HUDEP-2 (cell line): ENCODE measurements at regions not wholly inside any gene's neighbourhood (a gene's known extent, or its start where the extent isn't known, plus 50 kb on each side); places are given as distances from the start of the nearest gene placed in this dataset.
"Not testable (repeated sequence)": the region's sequence is repeated elsewhere in the genome, so short reads cannot be mapped to it uniquely, and the experiment has no call there.

ENCODE experiments used
- DNase-seq, 76 experiments: peaks; one replicate each; lab custom pipeline; 2025; ENCODE audit not compliant: unreplicated experiment in 76 of 76; lab: John Stamatoyannopoulos, UW

GRCh38 chr13:68540244-68540643, 1310.1 kb upstream of the PCDH9 start:
- DNase-seq = no peak

DNA sequence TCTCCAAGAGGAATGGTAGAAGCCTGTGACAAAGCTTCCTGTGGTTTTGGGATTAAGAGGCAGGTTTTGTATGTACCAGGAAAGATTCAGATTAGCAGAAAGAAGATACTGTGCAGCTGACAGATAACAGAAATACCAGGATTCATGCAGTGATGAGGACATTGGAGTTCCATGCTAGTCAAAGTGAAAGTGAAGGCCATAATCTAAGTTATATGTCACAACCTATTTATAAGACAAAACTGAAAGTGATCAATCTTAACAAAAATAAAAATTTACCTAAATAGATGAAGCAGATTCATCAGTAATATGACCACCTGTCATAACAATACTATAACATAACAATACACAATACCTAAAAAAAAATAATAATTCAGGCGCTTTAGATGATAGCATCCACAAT, 1305.2 kb upstream of the PCDH9 start:
- no peak for DNase-seq

GRCh38 chr13:68527167-68527566, 1297.0 kb upstream of the PCDH9 start:
- DNase-seq = not testable (repeated sequence)

DNA sequence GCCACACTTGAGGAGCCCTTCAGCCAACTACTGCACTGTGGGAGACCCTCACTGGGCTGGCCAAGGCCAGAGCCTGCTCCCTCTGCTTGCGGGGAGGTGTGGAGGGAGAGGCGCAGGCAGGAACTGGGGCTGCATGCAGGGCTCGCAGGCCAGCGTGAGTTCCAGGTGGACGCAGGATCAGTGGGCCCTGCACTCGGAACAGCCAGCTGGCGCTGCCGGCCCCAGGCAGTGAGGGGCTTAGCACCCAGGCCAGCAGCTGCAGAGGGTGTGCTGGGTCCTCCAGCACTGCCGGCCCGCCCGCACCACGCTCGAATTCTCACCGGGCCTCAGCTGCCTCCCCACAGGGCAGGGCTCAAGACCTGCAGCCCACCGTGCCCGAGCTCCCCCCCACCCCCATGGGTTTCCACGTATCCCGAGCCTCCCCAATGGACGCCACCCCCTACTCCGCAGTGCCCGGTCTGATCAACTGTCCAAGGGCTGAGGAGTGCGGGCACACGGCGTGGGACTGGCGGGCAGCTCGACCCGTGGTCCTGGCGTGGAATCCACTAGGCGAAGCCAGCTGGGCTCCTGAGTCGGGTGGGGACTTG, 1293.8 kb upstream of the PCDH9 start:
- DNase-seq = no peak

GRCh38 chr13:68522184-68522583, 1292.0 kb upstream of the PCDH9 start:
- no peak for DNase-seq

- DNase-seq = no peak
Measured at GRCh38 chr13:68509734-68510621, 1279.8 kb upstream of the PCDH9 start.

DNA sequence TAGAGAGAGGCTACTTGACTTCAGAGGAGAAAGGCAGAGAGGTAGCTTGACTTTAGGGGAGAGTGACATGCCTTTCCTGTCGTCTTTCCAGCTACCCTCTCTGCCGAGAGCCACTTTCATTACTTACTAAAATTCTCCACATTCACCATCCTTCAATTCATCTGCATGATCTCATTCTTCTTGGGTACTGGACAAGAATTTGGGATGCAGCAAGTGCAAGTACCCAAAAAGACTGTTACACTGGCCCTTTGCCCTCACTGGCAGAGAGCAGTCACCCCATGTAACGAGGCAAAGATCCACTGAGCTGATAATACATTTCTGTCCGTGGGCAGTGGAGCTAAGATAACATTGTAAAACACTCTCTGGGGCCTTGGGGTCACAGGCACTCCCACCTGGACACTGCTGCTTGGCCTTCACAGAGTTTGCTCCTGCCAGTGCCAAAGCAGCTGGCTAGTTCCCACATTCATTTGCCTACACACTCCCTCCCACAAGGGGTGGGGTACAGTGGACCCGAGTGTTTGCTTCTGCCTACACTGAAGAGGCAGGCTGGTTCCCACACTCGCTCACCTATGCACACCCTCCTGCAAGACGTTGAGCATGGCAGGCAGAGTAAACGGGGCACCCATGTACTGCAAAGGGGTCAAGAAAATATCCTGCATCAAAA, 1276.9 kb upstream of the PCDH9 start:
- DNase-seq = no peak

DNA sequence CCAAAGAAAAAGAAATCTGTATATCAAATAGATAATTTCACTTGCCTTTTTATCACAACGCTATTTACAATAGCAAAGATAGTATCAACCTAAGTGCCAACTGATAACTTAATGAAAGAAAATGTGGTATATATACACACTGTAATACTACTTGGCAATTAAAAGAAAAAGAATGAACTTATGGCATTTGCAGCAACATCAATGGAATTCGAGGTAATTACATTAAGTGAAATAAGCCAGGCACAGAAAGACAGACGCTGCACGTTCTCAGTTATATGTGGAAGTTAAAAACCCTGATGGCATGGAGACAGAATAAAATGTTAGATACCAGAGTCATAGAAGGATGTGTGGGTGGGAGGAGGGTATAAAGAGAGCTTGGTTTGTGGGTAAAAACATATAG, 1260.5 kb upstream of the PCDH9 start:
- no peak for DNase-seq

DNA sequence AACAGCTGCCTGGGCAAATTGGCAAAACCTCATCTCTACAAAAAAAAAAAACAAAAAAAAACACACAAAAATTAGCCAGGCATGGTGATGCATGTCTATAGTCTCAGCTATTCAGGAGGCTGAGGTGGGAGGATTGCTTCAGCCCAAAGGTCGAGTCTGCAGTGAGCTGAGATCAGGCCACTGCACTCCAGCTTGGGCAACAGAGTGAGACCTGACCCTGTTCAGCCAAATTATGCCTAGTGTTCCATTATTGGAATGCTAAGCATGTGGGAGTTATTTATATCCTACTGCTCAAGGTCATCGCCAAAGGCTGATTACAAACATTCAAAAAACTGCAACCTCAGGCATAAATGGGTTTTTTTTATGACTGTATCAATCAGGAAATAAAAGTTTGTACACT, 1251.0 kb upstream of the PCDH9 start:
- no peak for DNase-seq

GRCh38 chr13:68473834-68474326, 1243.7 kb upstream of the PCDH9 start:
- no peak for DNase-seq

GRCh38 chr13:68467160-68467559, 1237.0 kb upstream of the PCDH9 start:
- DNase-seq = no peak

DNA sequence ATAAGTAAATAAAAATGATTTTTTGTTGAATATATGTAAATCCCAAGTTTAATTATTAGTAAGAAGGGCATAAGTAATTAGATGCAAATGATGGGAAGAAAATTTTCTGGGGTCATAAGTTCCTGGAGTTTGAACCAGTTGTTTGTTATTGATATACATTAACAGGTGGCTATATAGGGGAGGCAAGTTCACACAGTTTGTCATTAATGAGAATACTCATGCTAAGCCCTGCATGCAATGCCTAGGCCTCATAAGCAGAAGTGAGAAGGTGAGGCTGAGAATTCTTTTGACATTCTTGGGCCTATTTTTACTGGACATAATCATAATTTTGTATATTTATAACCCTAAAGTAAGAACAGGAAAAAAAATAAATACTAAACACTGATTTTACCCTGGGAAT, 1210.7 kb upstream of the PCDH9 start:
- DNase-seq = no peak

DNA sequence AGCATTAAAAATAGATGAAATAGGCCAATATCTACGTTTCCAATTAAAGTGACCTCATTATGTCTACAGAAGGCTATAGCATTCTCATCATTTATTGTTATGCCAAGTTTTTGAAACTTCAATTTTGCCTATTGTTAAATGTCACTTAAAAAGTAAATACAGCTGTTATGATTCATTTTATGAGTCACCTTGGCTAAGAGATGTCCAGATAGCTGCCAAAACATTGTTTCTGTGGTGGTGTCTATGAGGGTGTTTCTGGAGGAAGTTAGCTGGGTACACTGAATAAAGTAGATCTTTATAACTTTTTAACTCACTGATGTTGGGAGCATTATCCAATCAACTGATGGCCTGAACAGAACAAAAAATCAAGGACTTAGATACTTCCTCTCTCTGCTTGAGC, 1209.7 kb upstream of the PCDH9 start:
- no peak for DNase-seq

GRCh38 chr13:68428292-68428691, 1198.2 kb upstream of the PCDH9 start:
- no peak for DNase-seq

- DNase-seq = no peak
Measured at GRCh38 chr13:68417801-68418200, 1187.7 kb upstream of the PCDH9 start.

DNA sequence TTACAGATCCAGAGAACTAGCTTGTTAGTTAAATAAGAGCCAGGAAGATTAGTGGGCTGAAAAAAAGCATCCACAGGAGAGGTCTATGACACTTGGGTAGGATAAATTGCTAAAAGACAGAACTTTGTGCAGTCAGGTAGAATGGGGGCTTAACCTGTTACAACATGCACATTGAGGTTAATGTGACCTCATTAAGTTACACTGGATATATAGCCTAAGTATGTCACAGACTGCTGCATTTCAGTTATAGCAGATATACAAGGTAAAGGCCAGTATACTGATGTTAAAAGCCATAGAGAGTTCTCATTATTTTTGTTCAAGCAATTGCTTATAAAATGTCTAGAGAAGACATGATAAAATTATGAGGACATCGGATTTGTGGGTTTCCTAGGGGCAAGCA, 1179.9 kb upstream of the PCDH9 start:
- no peak for DNase-seq

DNA sequence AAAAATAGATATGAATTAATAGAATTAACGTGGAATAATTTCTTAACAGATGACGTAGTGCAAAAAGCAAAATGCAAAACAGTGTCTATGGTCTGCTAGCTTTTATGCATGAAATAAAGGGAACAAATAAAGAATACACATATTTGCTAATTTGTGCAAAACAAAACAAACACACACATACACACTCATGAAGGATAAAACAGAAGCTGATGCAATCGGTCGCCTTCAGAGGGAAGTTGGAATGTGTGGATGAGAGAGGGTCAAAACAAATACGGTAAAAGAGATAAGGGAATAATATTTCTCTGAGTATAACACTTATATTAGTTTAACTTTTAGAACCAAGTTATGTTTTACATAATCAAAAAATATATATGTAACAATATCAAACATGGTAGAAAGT, 1160.9 kb upstream of the PCDH9 start:
- DNase-seq = no peak

DNA sequence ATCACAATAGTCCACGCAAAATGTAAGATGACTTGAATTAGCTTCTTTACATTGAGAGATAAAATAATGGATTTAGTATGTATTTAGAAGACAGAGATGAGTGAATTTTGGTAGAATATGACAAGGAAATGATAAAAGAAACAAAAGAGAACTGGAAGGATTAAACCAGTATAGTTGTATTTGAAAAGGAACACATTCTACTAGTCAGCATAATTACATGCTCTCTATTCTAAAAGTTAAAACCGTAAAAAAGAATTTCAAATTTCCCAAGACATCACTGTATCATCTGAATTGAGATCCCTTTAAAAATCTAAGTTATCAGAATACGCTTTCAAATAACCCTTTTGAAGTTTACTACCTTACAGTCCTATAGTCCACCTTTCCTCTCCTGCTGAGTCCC, 1156.7 kb upstream of the PCDH9 start:
- no peak for DNase-seq

DNA sequence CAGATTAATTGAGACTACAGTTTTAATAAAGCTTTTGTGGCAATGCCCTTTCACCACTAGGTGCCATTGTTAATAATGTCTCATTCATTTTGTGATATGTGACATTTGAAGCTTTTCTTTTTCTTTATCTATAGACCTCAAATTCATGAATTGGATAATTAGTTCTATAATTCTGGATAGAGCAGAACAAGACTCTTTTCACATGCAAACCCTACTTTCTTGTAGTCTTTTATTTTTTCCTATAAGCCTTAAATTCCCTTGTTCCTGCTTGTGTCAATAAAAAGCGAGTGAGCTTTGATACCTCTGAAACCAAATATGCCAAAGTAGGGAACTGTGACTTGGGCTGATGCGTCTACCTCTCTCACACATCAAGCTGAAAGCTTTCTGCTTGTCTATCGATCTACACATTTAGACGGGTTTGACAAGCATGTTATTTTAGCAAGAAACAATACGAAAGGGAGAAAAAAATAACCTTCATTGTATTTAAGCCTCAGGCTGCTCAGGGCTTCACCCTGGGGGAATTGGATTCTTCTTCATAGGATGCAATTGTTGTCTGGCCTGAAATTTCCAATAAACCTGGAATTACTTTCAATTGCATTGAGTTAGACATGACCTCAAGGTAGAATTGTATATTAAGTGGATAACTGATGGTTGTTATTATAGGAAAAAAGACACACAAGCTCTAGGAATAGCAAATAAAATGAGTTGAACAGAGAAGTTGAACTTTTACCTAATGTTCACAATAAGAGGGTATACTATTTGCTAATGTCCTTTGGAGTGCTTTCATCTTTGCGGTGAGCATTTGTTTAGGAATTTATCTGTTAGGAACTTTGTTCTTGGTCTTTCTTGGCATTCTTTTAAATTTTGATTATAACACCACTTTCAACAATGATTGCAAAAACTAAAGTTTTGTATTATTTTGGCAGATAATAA, 1150.2 kb upstream of the PCDH9 start:
- no peak for DNase-seq

- no peak for DNase-seq
Measured at GRCh38 chr13:68378294-68378693, 1148.2 kb upstream of the PCDH9 start.

DNA sequence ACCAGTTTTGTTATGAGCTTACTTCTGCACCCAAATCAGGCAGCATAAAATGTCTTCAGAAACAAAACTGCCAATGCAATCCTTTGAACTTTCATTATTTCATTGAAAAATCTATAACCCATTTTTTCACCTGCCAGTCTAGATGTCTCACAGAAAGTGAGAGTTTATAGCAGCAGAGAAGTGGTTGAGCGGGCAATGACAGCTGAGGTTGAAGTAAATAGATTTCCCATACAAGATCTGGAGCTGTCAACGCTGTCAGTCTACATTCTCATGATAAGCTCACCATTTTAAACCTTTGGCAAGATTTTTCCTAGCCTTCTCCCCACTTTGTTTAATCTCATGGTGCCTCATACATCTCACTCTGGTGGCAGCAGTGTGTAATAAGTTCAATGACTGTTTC, 1144.9 kb upstream of the PCDH9 start:
- no peak for DNase-seq
